GM12892 (cell line): ENCODE measurements at regions not wholly inside any gene's neighbourhood (a gene's known extent, or its start where the extent isn't known, plus 50 kb on each side); places are given as distances from the start of the nearest gene placed in this dataset.

Experiments used
- POLR2A ChIP-seq: IDR thresholded peaks from 2 replicates; pipeline ENCODE4 v1.6.1; 2011; ENCODE audit warnings: low read depth, low read length, control low read depth
- POLR2AphosphoS5 ChIP-seq: IDR thresholded peaks from 2 replicates; pipeline ENCODE4 v1.6.1; 2011; ENCODE audit warnings: low read depth, low read length, control low read depth
- TAF1 ChIP-seq: IDR thresholded peaks from 2 replicates; pipeline ENCODE4 v1.6.1; 2011; ENCODE audit warnings: low read depth, mild to moderate bottlenecking, control low read depth, low read length, borderline replicate concordance

- TF ChIP-seq POLR2AphosphoS5 = no peak
- TF ChIP-seq POLR2A = no peak
- no peak for TF ChIP-seq TAF1
These were observed 799.7 kb downstream of the SI start for GRCh38 chr3:164278550-164278949.
